D721Med (cell line): ENCODE measurements at regions not wholly inside any gene's neighbourhood (a gene's known extent, or its start where the extent isn't known, plus 50 kb on each side); places are given as distances from the start of the nearest gene placed in this dataset.

ENCODE experiments used
- DNase-seq: peaks from one replicate; pipeline ENCODE4 v3.0.0; 2011; ENCODE audit warnings: low spot score; ENCODE audit not compliant: insufficient read length
- FAIRE-seq: peaks from 2 replicates; lab custom pipeline; 2011; peaks lifted over from hg19 to GRCh38; lab: Jason Lieb, UNC
- TF ChIP-seq, protein P1 (sequence below): IDR thresholded peaks from 2 replicates; pipeline ENCODE4 v1.5.1; 2012; ENCODE audit warnings: mild to moderate bottlenecking, control low read depth; ENCODE audit not compliant: insufficient read depth; ENCODE audit errors: missing control alignments

DNA sequence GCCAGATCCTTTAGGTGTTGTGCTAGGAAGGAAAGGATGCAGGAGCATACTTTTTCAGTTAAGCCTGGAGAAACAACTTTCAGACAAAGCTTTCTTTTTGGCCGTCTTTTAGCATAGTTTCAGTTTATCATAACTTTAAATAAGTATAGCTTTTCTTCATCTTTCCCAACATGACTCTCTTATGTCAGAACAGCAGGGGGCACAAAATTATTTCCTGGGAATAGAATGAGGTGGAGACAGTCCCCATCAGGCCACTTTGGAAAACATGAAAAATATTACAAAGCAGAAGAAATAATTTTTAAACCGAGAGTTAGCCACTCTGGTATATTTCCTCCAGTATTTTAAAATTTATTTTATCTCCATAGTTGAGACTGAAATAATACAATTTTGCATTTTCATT is 387.6 kb downstream of the HAPSTR1 start:
- FAIRE-seq (no peak), DNase-seq (no peak)
- TF ChIP-seq, protein P1, sequence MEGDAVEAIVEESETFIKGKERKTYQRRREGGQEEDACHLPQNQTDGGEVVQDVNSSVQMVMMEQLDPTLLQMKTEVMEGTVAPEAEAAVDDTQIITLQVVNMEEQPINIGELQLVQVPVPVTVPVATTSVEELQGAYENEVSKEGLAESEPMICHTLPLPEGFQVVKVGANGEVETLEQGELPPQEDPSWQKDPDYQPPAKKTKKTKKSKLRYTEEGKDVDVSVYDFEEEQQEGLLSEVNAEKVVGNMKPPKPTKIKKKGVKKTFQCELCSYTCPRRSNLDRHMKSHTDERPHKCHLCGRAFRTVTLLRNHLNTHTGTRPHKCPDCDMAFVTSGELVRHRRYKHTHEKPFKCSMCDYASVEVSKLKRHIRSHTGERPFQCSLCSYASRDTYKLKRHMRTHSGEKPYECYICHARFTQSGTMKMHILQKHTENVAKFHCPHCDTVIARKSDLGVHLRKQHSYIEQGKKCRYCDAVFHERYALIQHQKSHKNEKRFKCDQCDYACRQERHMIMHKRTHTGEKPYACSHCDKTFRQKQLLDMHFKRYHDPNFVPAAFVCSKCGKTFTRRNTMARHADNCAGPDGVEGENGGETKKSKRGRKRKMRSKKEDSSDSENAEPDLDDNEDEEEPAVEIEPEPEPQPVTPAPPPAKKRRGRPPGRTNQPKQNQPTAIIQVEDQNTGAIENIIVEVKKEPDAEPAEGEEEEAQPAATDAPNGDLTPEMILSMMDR = peak; percentile 24

DNA sequence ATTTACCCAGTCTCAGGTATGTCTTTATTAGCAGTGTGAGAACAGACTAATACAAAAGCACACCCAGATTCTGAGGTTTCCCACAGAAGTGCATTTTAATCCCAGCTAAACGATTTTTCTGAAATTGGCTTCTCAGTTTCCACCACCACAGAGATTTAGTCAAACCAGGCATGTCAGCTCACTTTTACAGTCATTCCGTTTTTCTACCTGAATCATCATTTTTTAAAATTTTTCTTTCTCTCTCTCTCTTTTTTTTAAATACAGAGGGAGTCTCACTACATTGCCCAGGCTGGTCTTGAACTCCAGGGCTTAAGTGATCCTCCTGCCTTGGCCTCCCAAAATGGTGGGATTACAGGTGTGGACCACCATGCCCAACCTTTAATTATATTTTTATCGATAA is 389.1 kb downstream of the HAPSTR1 start:
- TF ChIP-seq, protein P1 = no peak
- DNase-seq (no peak), FAIRE-seq (no peak)

- FAIRE-seq = no peak
- TF ChIP-seq, protein P1 = no peak
- DNase-seq = no peak
These were observed 390.6 kb downstream of the HAPSTR1 start for GRCh38 chr16:9481747-9482730.

DNA sequence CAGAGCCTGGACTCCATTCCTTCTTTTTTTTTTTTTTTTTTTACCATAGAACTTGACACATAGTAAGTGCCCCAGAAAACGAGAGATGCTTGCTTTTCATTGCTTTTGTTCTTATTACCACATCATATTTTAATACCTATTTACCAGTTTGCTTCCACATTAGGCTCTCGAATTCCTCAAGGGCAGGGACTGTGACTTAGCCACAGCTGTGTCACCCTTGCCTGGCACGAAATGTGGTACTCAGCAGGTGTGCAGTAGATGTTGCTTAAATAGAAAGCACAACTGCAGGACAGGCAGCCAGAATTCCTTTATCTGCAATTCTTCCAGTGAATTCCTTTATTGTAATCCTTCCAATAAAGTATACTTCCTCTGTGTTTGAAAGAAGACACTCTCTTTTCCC is 393.0 kb downstream of the HAPSTR1 start:
- TF ChIP-seq, protein P1 = no peak

DNA sequence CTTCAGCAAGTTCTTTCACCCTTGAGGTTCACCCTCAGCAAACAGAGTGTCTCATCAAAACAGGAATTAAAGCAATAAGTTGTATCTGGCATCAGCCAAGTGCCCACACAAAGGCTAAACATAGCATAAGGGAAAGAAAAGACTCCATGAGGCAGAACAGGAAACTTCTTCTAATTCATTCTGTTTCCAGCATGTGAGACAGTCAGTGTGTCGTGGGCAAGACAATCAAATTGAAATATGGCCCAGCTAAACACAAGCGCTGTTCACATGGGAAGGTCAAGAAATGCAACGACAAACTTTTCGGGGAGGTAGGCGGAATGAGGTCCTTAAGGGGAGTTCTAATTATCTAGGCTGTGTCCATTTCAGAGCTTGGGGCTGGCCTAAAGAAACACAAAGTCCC is 393.4 kb downstream of the HAPSTR1 start:
- DNase-seq (no peak), FAIRE-seq (no peak)
- TF ChIP-seq, protein P1 = no peak

More for the DNA sequence above, 393.0 kb downstream of the HAPSTR1 start:
- FAIRE-seq = no peak
- DNase-seq = no peak

DNA sequence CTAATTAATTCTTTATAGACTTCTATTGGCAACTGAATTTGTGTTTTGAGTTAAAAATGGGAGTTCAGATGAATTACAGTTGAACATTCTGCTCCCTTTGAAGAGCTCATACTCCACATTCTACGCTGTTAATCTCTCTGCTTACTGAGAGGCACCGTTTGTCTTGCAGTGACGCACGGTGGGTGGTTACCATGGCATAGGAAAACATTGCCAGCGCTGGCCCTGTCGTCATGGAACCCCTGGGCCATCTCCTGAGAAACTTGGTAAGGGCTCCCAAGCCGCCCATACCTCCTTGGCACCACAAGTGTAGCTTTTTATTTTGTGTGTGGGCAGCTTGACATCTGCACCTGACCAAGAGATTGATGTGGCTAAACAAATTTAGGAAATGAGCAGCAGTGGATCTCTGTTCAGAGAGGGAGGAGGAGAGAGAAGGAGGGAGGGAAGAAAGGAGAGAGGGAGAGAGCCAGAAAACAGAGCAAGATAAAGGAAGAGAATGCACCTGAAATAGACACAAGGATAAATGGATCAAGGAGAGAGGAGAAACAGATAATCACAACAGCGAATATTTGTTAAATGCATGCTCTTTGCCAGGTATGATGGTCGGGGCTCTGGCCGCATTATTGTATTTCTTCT is 398.5 kb downstream of the HAPSTR1 start:
- DNase-seq (no peak), FAIRE-seq (no peak)
- TF ChIP-seq, protein P1 = no peak
